GM19324 (cell line): ENCODE measurements at regions not wholly inside any gene's neighbourhood (a gene's known extent, or its start where the extent isn't known, plus 50 kb on each side); places are given as distances from the start of the nearest gene placed in this dataset.
"Not testable (repeated sequence)": the region's sequence is repeated elsewhere in the genome, so short reads cannot be mapped to it uniquely, and the experiment has no call there.

Source experiments
- ATAC-seq: cut with Tn5 transposase; IDR thresholded peaks from one replicate; pipeline ENCODE4 v1.9.1; 2021; ENCODE audit warnings: mild to moderate bottlenecking, moderate library complexity; ENCODE audit not compliant: unreplicated experiment, low FRiP score

- ATAC-seq = not testable (repeated sequence)
Measured at GRCh38 chr4:20003836-20004558, 247.7 kb upstream of the SLIT2 start.

GRCh38 chr4:19999775-20000414, 251.8 kb upstream of the SLIT2 start:
- ATAC-seq = no peak

DNA sequence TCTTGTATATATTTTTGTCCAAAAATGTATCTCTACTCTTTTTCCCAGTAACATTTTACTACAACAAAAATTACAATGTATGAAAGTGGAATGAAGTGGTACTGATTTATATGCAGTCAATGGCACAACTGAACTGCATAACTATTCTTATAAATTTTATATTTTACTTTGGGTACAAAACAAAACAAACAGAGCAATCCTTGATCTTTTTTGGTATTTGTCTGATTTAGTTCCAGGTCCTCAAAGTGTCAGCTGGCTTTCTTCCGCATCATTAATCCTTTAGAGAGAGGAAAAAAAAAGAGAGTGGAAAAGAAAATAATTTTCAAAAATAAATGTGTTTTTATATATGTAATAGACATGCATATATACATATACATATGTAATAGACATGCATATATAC, 252.4 kb upstream of the SLIT2 start:
- ATAC-seq = no peak

- ATAC-seq = no peak
Measured at GRCh38 chr4:19993242-19993641, 258.5 kb upstream of the SLIT2 start.

GRCh38 chr4:19992471-19993093, 259.1 kb upstream of the SLIT2 start:
- ATAC-seq = no peak

DNA sequence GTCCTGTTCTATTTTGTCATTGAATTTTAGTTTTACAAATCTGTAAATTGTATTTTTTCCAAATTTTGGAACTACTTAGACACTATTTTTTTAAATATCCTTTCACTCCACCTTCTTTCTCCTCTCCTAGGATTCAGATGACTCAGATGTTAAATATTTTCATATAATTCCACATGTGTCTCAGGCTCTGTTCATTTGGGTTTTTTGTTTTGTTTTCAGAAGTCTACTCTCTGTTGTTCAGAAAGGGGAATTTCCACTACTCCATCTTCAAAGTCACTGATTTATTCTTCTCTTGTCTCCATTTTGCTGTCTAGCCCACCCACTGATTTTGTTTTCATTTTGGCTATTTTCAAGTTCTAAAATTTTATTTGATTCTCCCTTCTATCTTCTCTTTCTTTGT, 264.0 kb upstream of the SLIT2 start:
- no peak for ATAC-seq

- no peak for ATAC-seq
Measured at GRCh38 chr4:19983072-19983471, 268.6 kb upstream of the SLIT2 start.

DNA sequence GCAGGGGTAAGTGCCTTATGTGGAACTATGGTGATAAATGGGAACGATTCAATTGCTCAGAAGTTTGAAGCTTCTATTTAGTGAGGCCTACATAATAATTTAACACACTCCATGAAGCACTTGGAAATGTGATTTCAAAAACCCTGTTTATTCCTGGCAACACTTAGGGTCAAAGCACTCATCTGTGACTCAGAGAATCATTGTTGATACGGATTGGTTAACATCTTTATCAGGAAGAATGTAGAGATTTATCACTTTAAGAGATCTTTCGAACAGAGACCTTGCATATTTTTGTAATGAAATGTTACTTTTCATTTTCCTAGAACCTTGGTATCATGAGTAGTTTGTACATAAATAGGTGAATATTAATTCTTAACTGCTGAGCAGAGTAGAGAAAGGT, 269.1 kb upstream of the SLIT2 start:
- ATAC-seq = no peak

DNA sequence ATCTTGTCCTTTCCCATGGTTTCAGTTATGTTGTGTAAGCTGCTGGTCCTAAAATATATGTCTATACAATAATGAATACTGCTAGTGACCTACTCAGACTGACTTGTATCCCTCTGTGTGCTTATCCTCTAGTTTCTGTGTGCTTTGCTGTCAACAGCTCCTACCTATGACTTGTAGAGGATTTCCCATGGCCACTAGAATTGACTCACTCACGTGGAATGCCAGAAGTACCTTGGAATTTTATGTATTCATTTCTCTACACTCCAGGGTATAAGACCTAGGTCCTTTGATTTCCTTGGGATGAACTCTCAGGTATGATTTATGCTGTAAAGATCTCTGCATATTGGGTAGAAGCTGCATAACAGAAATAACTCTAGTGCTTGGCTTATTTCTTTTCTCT, 279.9 kb upstream of the SLIT2 start:
- no peak for ATAC-seq

DNA sequence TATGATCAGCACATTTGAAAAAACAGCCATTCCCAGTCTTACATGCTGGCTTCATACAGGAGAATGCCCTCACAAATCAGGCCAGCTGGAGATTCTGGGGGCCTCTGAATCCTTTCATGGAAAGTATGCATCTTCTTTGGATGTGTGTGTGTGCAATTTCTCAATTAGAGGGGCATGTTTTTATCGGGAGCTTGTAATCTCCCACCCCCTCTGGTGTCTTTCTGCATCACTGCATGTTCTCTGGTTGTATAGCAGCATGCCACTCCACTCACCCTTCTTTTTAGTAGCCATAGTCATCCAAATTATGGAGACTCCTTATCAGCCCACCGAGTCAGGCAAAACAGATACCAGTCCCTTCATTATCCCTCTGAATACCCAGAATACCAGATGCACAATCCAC, 282.2 kb upstream of the SLIT2 start:
- ATAC-seq = no peak

GRCh38 chr4:19961091-19961490, 290.6 kb upstream of the SLIT2 start:
- ATAC-seq = no peak

DNA sequence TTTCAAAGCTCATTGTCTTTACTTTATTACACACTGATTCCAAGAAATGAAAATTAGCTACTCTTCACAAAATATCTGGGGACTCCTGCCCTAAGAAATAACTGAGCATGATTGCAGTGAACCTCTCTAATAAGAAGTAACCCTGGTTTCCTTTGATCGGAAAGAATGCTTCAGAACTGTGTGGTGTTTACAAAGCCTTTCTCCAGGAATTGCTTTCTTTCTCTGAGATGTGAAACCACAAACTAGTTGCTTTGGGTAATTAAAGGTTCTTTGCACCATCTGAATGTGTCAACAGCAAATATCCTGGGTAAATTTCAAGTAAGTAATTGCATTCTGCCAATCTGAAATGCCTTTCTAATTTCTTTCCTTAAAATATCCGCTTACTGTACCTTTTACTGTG, 292.9 kb upstream of the SLIT2 start:
- ATAC-seq = no peak

GRCh38 chr4:19947349-19947748, 304.4 kb upstream of the SLIT2 start:
- no peak for ATAC-seq

- no peak for ATAC-seq
Measured at GRCh38 chr4:19945979-19946380, 305.7 kb upstream of the SLIT2 start.

DNA sequence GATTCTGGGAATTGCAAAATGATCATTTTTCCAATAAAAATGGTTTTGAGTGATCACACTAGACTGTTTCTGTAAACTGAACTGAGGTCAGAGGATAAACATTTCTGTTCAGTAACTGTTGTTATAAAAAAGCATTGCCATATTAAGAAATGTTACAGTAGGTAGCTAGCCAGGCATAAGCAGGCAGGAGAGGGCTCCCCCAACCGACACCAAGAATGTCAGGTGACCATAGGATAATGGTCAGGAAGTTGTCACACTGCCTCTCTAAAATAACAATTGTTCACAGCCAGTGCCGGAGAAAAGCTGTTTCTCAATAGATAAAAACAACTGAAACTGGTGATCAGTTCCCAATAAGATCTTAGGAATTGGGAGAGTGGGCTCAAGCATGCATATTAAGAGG, 306.2 kb upstream of the SLIT2 start:
- no peak for ATAC-seq

DNA sequence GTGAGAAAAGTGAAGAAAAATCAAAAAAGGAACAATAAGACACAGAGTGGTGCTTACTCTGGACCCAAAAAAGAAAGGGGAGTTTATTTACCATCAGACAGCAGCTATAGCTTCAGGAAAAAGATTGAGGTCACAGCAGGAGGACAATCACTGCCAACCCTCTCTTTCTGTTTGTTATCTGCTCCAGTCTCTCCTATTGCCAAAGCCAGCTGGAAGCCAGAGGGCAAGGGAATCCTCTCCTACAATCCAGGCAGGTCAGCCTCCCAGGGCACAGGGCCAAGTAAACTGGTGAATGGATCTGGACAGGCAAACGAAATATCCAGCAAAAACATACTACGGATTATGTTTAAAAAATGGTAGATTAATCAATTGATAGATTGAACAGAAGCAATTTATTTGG, 306.9 kb upstream of the SLIT2 start:
- ATAC-seq = no peak

DNA sequence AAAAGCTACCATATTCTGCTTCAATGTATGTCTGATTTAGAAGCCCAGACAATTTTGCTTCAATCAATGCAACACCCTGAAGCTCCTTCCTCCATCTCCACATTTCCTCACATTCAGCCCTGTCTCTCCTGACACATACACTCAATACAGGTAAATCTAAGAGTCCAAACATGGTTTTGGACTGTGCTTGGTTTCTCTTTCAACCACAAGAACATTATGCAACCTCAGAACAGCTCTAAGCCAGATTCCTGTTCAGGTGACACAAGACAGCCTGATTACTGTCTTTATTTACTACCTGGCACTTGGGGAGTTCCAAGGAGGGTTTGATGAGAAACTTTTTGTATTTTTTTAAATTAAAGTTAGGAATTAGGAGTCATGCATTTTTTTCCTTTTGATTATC, 307.5 kb upstream of the SLIT2 start:
- no peak for ATAC-seq

DNA sequence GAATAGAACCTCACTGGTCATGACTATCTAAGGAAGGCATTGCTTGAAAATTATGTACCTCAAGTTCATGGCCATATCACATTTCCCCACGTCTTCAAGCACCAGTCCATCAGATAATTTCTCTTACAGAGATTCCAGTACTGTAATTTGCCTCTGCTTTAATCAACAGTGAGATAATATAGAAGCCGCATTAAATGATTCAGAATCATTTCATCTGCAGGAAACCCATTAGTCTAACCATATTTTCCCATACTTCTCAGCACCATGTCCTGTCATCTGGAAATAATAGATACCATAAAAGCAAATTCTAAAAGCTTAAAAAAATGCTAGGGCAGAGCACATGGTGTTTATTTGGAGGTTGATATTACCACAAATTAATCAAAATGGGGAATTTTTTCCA, 310.3 kb upstream of the SLIT2 start:
- ATAC-seq = no peak

DNA sequence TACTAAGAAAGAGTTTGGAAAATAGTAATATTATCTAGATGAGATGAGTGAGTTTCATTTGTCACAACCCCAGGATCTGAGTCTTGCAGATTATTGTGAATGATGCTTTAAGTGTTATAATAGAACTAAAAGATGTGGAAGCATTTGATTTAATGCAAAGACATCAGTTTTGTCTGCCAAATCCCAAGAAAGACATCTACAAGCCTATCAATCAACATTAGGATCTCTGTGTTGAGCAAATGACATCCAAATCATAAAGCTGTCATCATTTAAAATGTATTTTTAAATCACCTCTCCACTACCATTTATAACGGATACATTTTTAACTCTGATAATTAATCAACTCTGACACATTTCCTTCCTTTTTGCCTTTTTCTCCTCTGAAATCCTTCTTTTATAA, 310.8 kb upstream of the SLIT2 start:
- ATAC-seq = no peak

DNA sequence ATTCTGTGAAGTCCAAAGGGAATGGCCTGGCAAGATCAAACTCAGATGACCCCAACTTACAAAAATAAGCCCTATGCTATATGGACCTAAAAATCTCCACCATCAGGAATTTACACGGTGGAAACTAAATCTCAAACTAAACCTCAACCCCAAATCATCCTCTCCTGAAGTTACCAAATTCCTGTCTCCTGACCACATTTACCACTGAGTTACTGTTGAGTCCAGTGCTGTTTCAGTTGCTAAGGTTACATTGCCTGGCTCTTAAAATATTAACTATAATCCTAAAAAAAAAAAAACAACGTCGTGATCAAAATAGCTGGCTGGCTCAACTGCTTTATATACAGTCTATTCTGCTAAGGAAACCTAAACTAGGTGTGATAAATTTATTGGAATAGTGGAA, 315.2 kb upstream of the SLIT2 start:
- ATAC-seq = no peak

DNA sequence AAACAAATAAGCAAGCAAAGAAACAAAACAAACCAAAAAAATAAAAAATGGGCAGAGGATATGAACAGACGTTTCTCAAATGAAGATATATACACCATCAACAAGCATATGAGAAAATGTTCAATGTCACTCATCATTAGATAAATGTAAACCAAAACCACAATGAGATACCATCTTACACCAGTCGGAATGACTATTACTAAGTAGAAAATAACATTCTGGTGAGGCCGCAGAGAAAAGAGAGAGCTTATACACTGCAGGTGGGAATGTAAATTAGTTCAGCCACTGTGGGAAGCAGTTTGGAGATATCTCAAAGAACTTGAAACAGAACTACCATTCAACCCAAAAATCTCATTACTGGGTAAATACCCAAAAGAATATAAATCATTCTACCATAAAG, 321.0 kb upstream of the SLIT2 start:
- no peak for ATAC-seq

- ATAC-seq = no peak
Measured at GRCh38 chr4:19927381-19927780, 324.3 kb upstream of the SLIT2 start.
